Muscle layer of duodenum (tissue), 2 donors: ENCODE measurements at regions not wholly inside any gene's neighbourhood (a gene's known extent, or its start where the extent isn't known, plus 50 kb on each side); places are given as distances from the start of the nearest gene placed in this dataset.
"Not testable (repeated sequence)": the region's sequence is repeated elsewhere in the genome, so short reads cannot be mapped to it uniquely, and the experiment has no call there.

Experiments
- H3K27ac ChIP-seq: one replicate; pipeline ENCODE4 v1.7.0; 2013; ENCODE audit warnings: mild to moderate bottlenecking, low read length
- H3K27me3 ChIP-seq: one replicate; pipeline ENCODE4 v1.7.0; 2013; ENCODE audit warnings: low read depth, mild to moderate bottlenecking, control low read depth, low read length
- H3K36me3 ChIP-seq, 2 donors: one replicate each; pipeline ENCODE4 v1.7.0; 2013; ENCODE audit warnings: low read length in 2 of 2, control low read depth in 1 of 2, mild to moderate bottlenecking in 1 of 2; ENCODE audit not compliant: insufficient read depth in 2 of 2, control insufficient read depth in 1 of 2
- H3K4me1 ChIP-seq, 2 donors: one replicate each; pipeline ENCODE4 v1.7.0; 2013; ENCODE audit warnings: low read length in 2 of 2, mild to moderate bottlenecking in 2 of 2, control low read depth in 1 of 2, moderate library complexity in 1 of 2; ENCODE audit not compliant: insufficient read depth in 2 of 2, control insufficient read depth in 1 of 2
- H3K4me3 ChIP-seq, 2 donors: one replicate each; pipeline ENCODE4 v1.7.0; 2013; ENCODE audit warnings: low read length in 2 of 2, low read depth in 1 of 2, mild to moderate bottlenecking in 1 of 2
- H3K9me3 ChIP-seq, 2 donors: one replicate each; pipeline ENCODE4 v1.7.0; 2013; ENCODE audit warnings: low read length in 2 of 2, control low read depth in 1 of 2, mild to moderate bottlenecking in 1 of 2; ENCODE audit not compliant: control insufficient read depth in 1 of 2
- donor health status: healthy.

GRCh38 chr1:228652116-228652515 lies 83.2 kb upstream of the RHOU start:
- peaks cover 47% of the 10 kb centered on the region for H3K27me3 ChIP-seq
- no peaks in the 10 kb centered on the region for H3K36me3 ChIP-seq
- H3K9me3 ChIP-seq, result no peaks in the 10 kb centered on the region
- no peak overlapping the region for H3K4me3 ChIP-seq
- no peak overlapping the region for H3K27ac ChIP-seq
- peaks cover 0 to 13% of the 10 kb centered on the region in 2 donors for H3K4me1 ChIP-seq

GRCh38 chr1:228653057-228653456 lies 82.2 kb upstream of the RHOU start:
- not testable (repeated sequence) for H3K4me1 ChIP-seq, H3K27ac ChIP-seq, H3K9me3 ChIP-seq, H3K36me3 ChIP-seq, H3K4me3 ChIP-seq
- H3K27me3 ChIP-seq, result peaks cover 38% of the 10 kb centered on the region

- Histone ChIP-seq H3K4me3 (no peak overlapping the region), H3K36me3 (no peaks in the 10 kb centered on the region), H3K27me3 (peaks cover 31% of the 10 kb centered on the region), H3K27ac (no peak overlapping the region), H3K4me1 (no peaks in the 10 kb centered on the region), H3K9me3 (no peaks in the 10 kb centered on the region)
Measured at GRCh38 chr1:228653748-228654147, 81.5 kb upstream of the RHOU start.

- Histone ChIP-seq H3K27me3 (peaks cover 10% of the 10 kb centered on the region), H3K4me3 (no peak overlapping the region), H3K4me1 (no peaks in the 10 kb centered on the region), H3K9me3 (no peaks in the 10 kb centered on the region), H3K36me3 (no peaks in the 10 kb centered on the region), H3K27ac (no peak overlapping the region)
Measured at GRCh38 chr1:228655796-228656394, 79.4 kb upstream of the RHOU start.

GRCh38 chr1:228662007-228662689 lies 73.1 kb upstream of the RHOU start:
- not testable (repeated sequence) for H3K27ac ChIP-seq, H3K4me3 ChIP-seq

GRCh38 chr1:228664399-228664914 lies 70.8 kb upstream of the RHOU start:
- H3K27ac ChIP-seq, result no peak overlapping the region
- H3K9me3 ChIP-seq, result no peaks in the 10 kb centered on the region
- H3K27me3 ChIP-seq, result no peaks in the 10 kb centered on the region
- no peaks in the 10 kb centered on the region for H3K36me3 ChIP-seq
- H3K4me3 ChIP-seq, result no peak overlapping the region
- no peaks in the 10 kb centered on the region for H3K4me1 ChIP-seq

More at GRCh38 chr1:228662007-228662689, 73.1 kb upstream of the RHOU start:
- not testable (repeated sequence) for H3K9me3 ChIP-seq, H3K4me1 ChIP-seq, H3K27me3 ChIP-seq, H3K36me3 ChIP-seq

GRCh38 chr1:228666686-228667623 lies 68.3 kb upstream of the RHOU start:
- Histone ChIP-seq H3K4me3 (no peak overlapping the region), H3K36me3 (no peaks in the 10 kb centered on the region), H3K27ac (no peak overlapping the region), H3K4me1 (no peaks in the 10 kb centered on the region), H3K9me3 (no peaks in the 10 kb centered on the region), H3K27me3 (no peaks in the 10 kb centered on the region)

GRCh38 chr1:228668553-228669241 lies 66.6 kb upstream of the RHOU start:
- Histone ChIP-seq H3K4me3 (no peak overlapping the region), H3K4me1 (no peaks in the 10 kb centered on the region), H3K36me3 (no peaks in the 10 kb centered on the region), H3K27ac (no peak overlapping the region), H3K27me3 (no peaks in the 10 kb centered on the region), H3K9me3 (no peaks in the 10 kb centered on the region)

- H3K9me3 ChIP-seq, result no peaks in the 10 kb centered on the region
- no peaks in the 10 kb centered on the region for H3K36me3 ChIP-seq
- H3K4me3 ChIP-seq, result no peak overlapping the region
- H3K27ac ChIP-seq, result no peak overlapping the region
- H3K4me1 ChIP-seq, result no peaks in the 10 kb centered on the region
- no peaks in the 10 kb centered on the region for H3K27me3 ChIP-seq
Measured at GRCh38 chr1:228669242-228669585, 66.1 kb upstream of the RHOU start.

GRCh38 chr1:228681076-228681565 lies 54.2 kb upstream of the RHOU start:
- H3K36me3 ChIP-seq, H3K27me3 ChIP-seq, H3K4me3 ChIP-seq, H3K9me3 ChIP-seq, H3K27ac ChIP-seq, H3K4me1 ChIP-seq: not testable (repeated sequence)

- Histone ChIP-seq H3K27ac (no peak overlapping the region), H3K36me3 (no peaks in the 10 kb centered on the region), H3K9me3 (no peaks in the 10 kb centered on the region), H3K27me3 (no peaks in the 10 kb centered on the region), H3K4me1 (no peaks in the 10 kb centered on the region), H3K4me3 (no peak overlapping the region)
Measured at GRCh38 chr1:228683428-228683827, 51.9 kb upstream of the RHOU start.
